H1 (cell line): ENCODE measurements at regions not wholly inside any gene's neighbourhood (a gene's known extent, or its start where the extent isn't known, plus 50 kb on each side); places are given as distances from the start of the nearest gene placed in this dataset.

Source experiments
- CBX8 ChIP-seq: fragments of 300-800, 300-1000 bp; sonication (generic); IDR thresholded peaks from 2 replicates; pipeline ENCODE4 v1.7.1; 2016; ENCODE audit warnings: low read depth, low read length, borderline replicate concordance
- CHD7 ChIP-seq: fragments of 300-600 bp; sonication (generic); IDR thresholded peaks from 2 replicates; pipeline ENCODE4 v1.7.1; 2012; ENCODE audit warnings: low read length, moderate library complexity, mild to moderate bottlenecking, inconsistent platforms; ENCODE audit not compliant: insufficient replicate concordance
- CTBP2 ChIP-seq: IDR thresholded peaks from 2 replicates; pipeline ENCODE4 v1.7.0; 2011; ENCODE audit warnings: borderline replicate concordance, mild to moderate bottlenecking, moderate library complexity, mixed read lengths, low read length; ENCODE audit not compliant: insufficient read depth, insufficient read length
- E2F6 ChIP-seq: IDR thresholded peaks from 2 replicates; pipeline ENCODE4 v1.6.1; 2012; ENCODE audit warnings: inconsistent platforms
- EGR1 ChIP-seq: IDR thresholded peaks from 2 replicates; pipeline ENCODE4 v1.6.1; 2011; ENCODE audit warnings: low read depth, low read length, borderline replicate concordance
- JUND ChIP-seq: IDR thresholded peaks from 2 replicates; pipeline ENCODE4 v1.6.1; 2011; ENCODE audit warnings: mild to moderate bottlenecking, improper control_type of control experiment, low read length
- KDM4A ChIP-seq: IDR thresholded peaks from one replicate; pipeline ENCODE4 v1.7.1; 2012; ENCODE audit warnings: low read depth, mild to moderate bottlenecking, moderate library complexity, low read length, inconsistent platforms; ENCODE audit not compliant: severe bottlenecking
- NANOG ChIP-seq: IDR thresholded peaks from 2 replicates; pipeline ENCODE4 v1.6.1; 2011; ENCODE audit warnings: low read length, low read depth, mild to moderate bottlenecking, inconsistent platforms; ENCODE audit not compliant: insufficient read depth, poor library complexity, severe bottlenecking
- PHF8 ChIP-seq: fragments of 200-600 bp; sonication (generic); conservative IDR thresholded peaks from 2 replicates; pipeline ENCODE4 v1.7.1; 2012; ENCODE audit warnings: low read depth, mild to moderate bottlenecking, inconsistent platforms, low read length, moderate library complexity
- TBP ChIP-seq: IDR thresholded peaks from 2 replicates; pipeline ENCODE4 v1.6.1; 2011; ENCODE audit warnings: low read depth, low read length, improper control_type of control experiment
- TEAD4 ChIP-seq: IDR thresholded peaks from 2 replicates; pipeline ENCODE4 v1.6.1; 2012; ENCODE audit warnings: low read depth, low read length, inconsistent platforms, mixed read lengths
- YY1 ChIP-seq: IDR thresholded peaks from 2 replicates; pipeline ENCODE4 v1.6.1; 2011; ENCODE audit warnings: low read depth, mild to moderate bottlenecking, low read length

- TF ChIP-seq CHD7 (no peak), E2F6 (no peak), YY1 (no peak), TEAD4 (no peak), CTBP2 (no peak), CBX8 (no peak), EGR1 (no peak), PHF8 (no peak), TBP (no peak), NANOG (no peak), KDM4A (no peak), JUND (no peak)
Observed at GRCh38 chr19:33933931-33934330, 137.3 kb downstream of the KCTD15 start (continued).
